OCI-LY7 (cell line): ENCODE measurements at regions not wholly inside any gene's neighbourhood (a gene's known extent, or its start where the extent isn't known, plus 50 kb on each side); places are given as distances from the start of the nearest gene placed in this dataset.

Experiments
- BruUV-seq: library from RNA; stranded (reverse); fragments of 400-500 nt; replicated peaks from 2 replicates; lab custom pipeline; 2021; lab: Mats Ljungman, UMichigan
- CTCF ChIA-PET: fragments of 300-600 bp; sonication (Branson Sonifier 250); formaldehyde crosslinking; loops from one replicate; lab custom pipeline; 2022; ENCODE audit warnings: antibody characterized with exemption; ENCODE audit not compliant: unreplicated experiment; lab: Charles Lee
- POLR2A ChIA-PET: fragments of 300-600 bp; sonication (Branson Sonifier 250); formaldehyde crosslinking; loops from one replicate; lab custom pipeline; 2022; ENCODE audit warnings: antibody characterized with exemption; lab: Charles Lee
- DNase-seq: peaks from one replicate; pipeline ENCODE4 v3.0.0-alpha.2; 2015; ENCODE audit warnings: low spot score
- H2AFZ ChIP-seq: fragments of 200-600 bp; sonication (generic), shearing (Covaris generic); 2 replicates; pipeline ENCODE4 v1.6.1; 2014; ENCODE audit warnings: mild to moderate bottlenecking, antibody characterized with exemption, low read length, moderate library complexity
- H3K27ac ChIP-seq: fragments of 200-600 bp; sonication (generic); 2 replicates; pipeline ENCODE4 v1.5.1; 2014; ENCODE audit warnings: mixed run types, low read depth, mild to moderate bottlenecking, moderate library complexity, low read length, inconsistent platforms; ENCODE audit not compliant: poor library complexity, severe bottlenecking
- H3K36me3 ChIP-seq: fragments of 200-600 bp; sonication (generic); 2 replicates; pipeline ENCODE4 v1.6.1; 2014; ENCODE audit warnings: mild to moderate bottlenecking, antibody characterized with exemption, low read length, moderate library complexity, mixed read lengths; ENCODE audit not compliant: insufficient read depth
- H3K4me1 ChIP-seq: fragments of 200-600 bp; sonication (generic); 2 replicates; pipeline ENCODE4 v1.5.1; 2014; ENCODE audit warnings: mild to moderate bottlenecking, low read length; ENCODE audit not compliant: insufficient read depth, poor library complexity, severe bottlenecking
- H3K4me2 ChIP-seq: fragments of 200-600 bp; sonication (generic); 2 replicates; pipeline ENCODE4 v1.6.1; 2014; ENCODE audit warnings: mild to moderate bottlenecking, low read length
- H3K4me3 ChIP-seq: fragments of 200-600 bp; sonication (generic); 2 replicates; pipeline ENCODE4 v1.5.1; 2014; ENCODE audit warnings: mild to moderate bottlenecking, low read depth, low read length; ENCODE audit not compliant: poor library complexity, severe bottlenecking
- H3K79me2 ChIP-seq: fragments of 200-600 bp; sonication (generic); 2 replicates; pipeline ENCODE4 v1.6.1; 2016; ENCODE audit warnings: low read depth, mild to moderate bottlenecking, low read length, moderate library complexity, mixed read lengths; ENCODE audit not compliant: insufficient read depth
- H3K9me2 ChIP-seq: fragments of 200-600 bp; sonication (generic); 2 replicates; pipeline ENCODE4 v1.6.1; 2016; ENCODE audit warnings: mild to moderate bottlenecking, low read length, mixed read lengths; ENCODE audit not compliant: insufficient read depth
- H3K9me3 ChIP-seq: fragments of 200-600 bp; sonication (generic); 2 replicates; pipeline ENCODE4 v1.6.1; 2014; ENCODE audit warnings: mild to moderate bottlenecking, mixed run types, low read length, mixed read lengths
- H4K20me1 ChIP-seq: fragments of 200-600 bp; sonication (generic); 2 replicates; pipeline ENCODE4 v1.6.1; 2014; ENCODE audit warnings: mild to moderate bottlenecking, antibody characterized with exemption, low read length, moderate library complexity, mixed read lengths; ENCODE audit not compliant: insufficient read depth
- CTCF ChIP-seq: fragments of 200-600 bp; sonication (generic); conservative IDR thresholded peaks from 2 replicates; pipeline ENCODE4 v1.5.1; 2014; ENCODE audit warnings: mild to moderate bottlenecking, antibody characterized with exemption, low read length, moderate library complexity, mixed read lengths
- EZH2phosphoT487 ChIP-seq: fragments of 200-600 bp; sonication (generic); IDR thresholded peaks from 2 replicates; pipeline ENCODE4 v1.6.1; 2018; ENCODE audit warnings: low read depth, borderline replicate concordance, mild to moderate bottlenecking, mixed run types, antibody characterized with exemption, low read length, moderate library complexity, mixed read lengths
- intact Hi-C: fragments of 100-400 bp; cut with micrococcal nuclease; formaldehyde crosslinking; loops from one replicate; pipeline ENCODE4 v1.10.0; 2022; ENCODE audit not compliant: unreplicated experiment

- Histone ChIP-seq H3K9me3 (no peaks in the 10 kb centered on the region), H4K20me1 (no peaks in the 10 kb centered on the region), H3K9me2 (no peaks in the 10 kb centered on the region), H3K27ac (no peak overlapping the region), H3K4me1 (no peaks in the 10 kb centered on the region), H3K4me2 (no peak overlapping the region), H2AFZ (no peak overlapping the region), H3K36me3 (no peaks in the 10 kb centered on the region), H3K79me2 (no peaks in the 10 kb centered on the region), H3K4me3 (no peak overlapping the region)
- DNase-seq: no peak
- CTCF ChIA-PET: no interaction called here
- intact Hi-C loops: no loop called here
- POLR2A ChIA-PET: no interaction called here
- BruUV-seq: no TSS peak
- TF ChIP-seq CTCF: no peak
- TF ChIP-seq EZH2phosphoT487: no peak
These were observed 228.1 kb upstream of the RAB6C start for GRCh38 chr2:129751409-129751808.

- H3K4me3 ChIP-seq: no peak overlapping the region
- CTCF ChIA-PET: no interaction called here
- intact Hi-C loops: no loop called here
- DNase-seq: no peak
- no peaks in the 10 kb centered on the region for H4K20me1 ChIP-seq
- no peak overlapping the region for H2AFZ ChIP-seq
- POLR2A ChIA-PET: no interaction called here
- H3K4me1 ChIP-seq: no peaks in the 10 kb centered on the region
- TF ChIP-seq CTCF: no peak
- TF ChIP-seq EZH2phosphoT487: no peak
- no peak overlapping the region for H3K27ac ChIP-seq
- H3K36me3 ChIP-seq: no peaks in the 10 kb centered on the region
- H3K79me2 ChIP-seq: no peaks in the 10 kb centered on the region
- H3K9me3 ChIP-seq: no peaks in the 10 kb centered on the region
- no peaks in the 10 kb centered on the region for H3K9me2 ChIP-seq
- no peak overlapping the region for H3K4me2 ChIP-seq
- no TSS peak for BruUV-seq
These were observed 227.3 kb upstream of the RAB6C start for GRCh38 chr2:129752176-129752575.

GRCh38 chr2:129752686-129753085 is 226.8 kb upstream of the RAB6C start:
- TF ChIP-seq CTCF (no peak), EZH2phosphoT487 (no peak)
- no peak for DNase-seq
- H3K9me3 ChIP-seq: no peaks in the 10 kb centered on the region
- H3K4me2 ChIP-seq: no peak overlapping the region
- H3K79me2 ChIP-seq: no peaks in the 10 kb centered on the region
- no peaks in the 10 kb centered on the region for H3K36me3 ChIP-seq
- ChIA-PET CTCF (no interaction called here), POLR2A (no interaction called here)
- no peak overlapping the region for H3K27ac ChIP-seq
- H3K4me3 ChIP-seq: no peak overlapping the region
- no TSS peak for BruUV-seq
- intact Hi-C loops: no loop called here
- no peak overlapping the region for H2AFZ ChIP-seq
- H3K9me2 ChIP-seq: no peaks in the 10 kb centered on the region
- H3K4me1 ChIP-seq: no peaks in the 10 kb centered on the region
- no peaks in the 10 kb centered on the region for H4K20me1 ChIP-seq
